Keratinocyte (primary cell): ENCODE measurements at regions not wholly inside any gene's neighbourhood (a gene's known extent, or its start where the extent isn't known, plus 50 kb on each side); places are given as distances from the start of the nearest gene placed in this dataset.

Experiments used
- DNase-seq: peaks from one replicate; pipeline ENCODE4 v3.0.0-alpha.2; 2011; ENCODE audit warnings: low read depth, missing footprints, low spot score
- FAIRE-seq: peaks from 2 replicates; lab custom pipeline; 2011; peaks lifted over from hg19 to GRCh38; lab: Jason Lieb, UNC
- H2AFZ ChIP-seq: 2 replicates; pipeline ENCODE4 v1.6.0; 2012; ENCODE audit warnings: low read length, control low read depth, inconsistent platforms; ENCODE audit not compliant: control insufficient read depth
- H3K27ac ChIP-seq: 2 replicates; pipeline ENCODE4 v1.5.1; 2011; ENCODE audit warnings: low read length; ENCODE audit not compliant: control insufficient read depth, insufficient read depth
- H3K27me3 ChIP-seq: 3 replicates; pipeline ENCODE4 v1.6.0; 2011; ENCODE audit warnings: low read length; ENCODE audit not compliant: control insufficient read depth, insufficient read depth; ENCODE audit errors: extremely low read depth
- H3K36me3 ChIP-seq, 2 experiments: 2 replicates in 1 of 2; 3 replicates in 1 of 2; pipeline ENCODE4 v1.5.1; 2011; ENCODE audit warnings: low read length in 2 of 2, mild to moderate bottlenecking in 1 of 2; ENCODE audit not compliant: control insufficient read depth in 2 of 2, insufficient read depth in 2 of 2; ENCODE audit errors: extremely low read depth in 1 of 2
- H3K4me1 ChIP-seq: 3 replicates; pipeline ENCODE4 v1.5.1; 2011; ENCODE audit warnings: low read length; ENCODE audit not compliant: control insufficient read depth, insufficient read depth; ENCODE audit errors: extremely low read depth
- H3K4me2 ChIP-seq: 3 replicates; pipeline ENCODE4 v1.6.0; 2011; ENCODE audit warnings: low read depth, low read length; ENCODE audit not compliant: control insufficient read depth, insufficient read depth; ENCODE audit errors: extremely low read depth
- H3K4me3 ChIP-seq, 3 experiments: fragments of 200-600 bp in 1 of 3; sonication (generic) in 1 of 3; 2 replicates in 2 of 3; 3 replicates in 1 of 3; pipeline ENCODE4 v1.5.1; 2011 to 2016; ENCODE audit warnings: low read length in 3 of 3, mild to moderate bottlenecking in 3 of 3, control low read depth in 2 of 3, inconsistent platforms in 1 of 3, low read depth in 1 of 3, mixed read lengths in 1 of 3, mixed run types in 1 of 3, moderate library complexity in 1 of 3; ENCODE audit not compliant: control insufficient read depth in 2 of 3, insufficient read depth in 2 of 3; ENCODE audit errors: extremely low read depth in 1 of 3
- H3K79me2 ChIP-seq: 2 replicates; pipeline ENCODE4 v1.6.0; 2012; ENCODE audit warnings: low read length; ENCODE audit not compliant: control insufficient read depth, insufficient read depth
- H3K9ac ChIP-seq: 3 replicates; pipeline ENCODE4 v1.6.0; 2011; ENCODE audit warnings: low read length; ENCODE audit not compliant: control insufficient read depth, insufficient read depth; ENCODE audit errors: extremely low read depth
- H3K9me1 ChIP-seq: 3 replicates; pipeline ENCODE4 v1.6.0; 2011; ENCODE audit warnings: low read length; ENCODE audit not compliant: control insufficient read depth, insufficient read depth; ENCODE audit errors: extremely low read depth
- H3K9me3 ChIP-seq: 2 replicates; pipeline ENCODE4 v1.5.1; 2012; ENCODE audit warnings: low read depth, low read length; ENCODE audit not compliant: control insufficient read depth
- H4K20me1 ChIP-seq: 3 replicates; pipeline ENCODE4 v1.6.0; 2011; ENCODE audit warnings: low read length; ENCODE audit not compliant: control insufficient read depth, insufficient read depth; ENCODE audit errors: extremely low read depth
- CTCF ChIP-seq, 3 experiments: IDR thresholded peaks in 1 of 3; conservative IDR thresholded peaks in 1 of 3; optimal IDR thresholded peaks in 1 of 3; 2 replicates in 2 of 3; 3 replicates in 1 of 3; pipeline versions ENCODE3 to v1.5.1; 2011; ENCODE audit warnings: low read length in 3 of 3, mild to moderate bottlenecking in 3 of 3, moderate library complexity in 2 of 3, control low read depth in 1 of 3, inconsistent platforms in 1 of 3; ENCODE audit not compliant: insufficient read depth in 2 of 3; ENCODE audit errors: extremely low read depth in 1 of 3
- EZH2 ChIP-seq: IDR thresholded peaks from one replicate; pipeline ENCODE4 v1.6.1; 2012; ENCODE audit warnings: inconsistent platforms, mild to moderate bottlenecking, low read length, moderate library complexity
- dilution Hi-C: fragments of 300-500 bp; cut with MboI; formaldehyde crosslinking; loops from one replicate; pipeline ENCODE4 v1.7.0; 2020; ENCODE audit warnings: low sequenced_read_pairs; ENCODE audit not compliant: extremely low pct_ligation_motif_present

- dilution Hi-C loops, result no loop called here
- TF ChIP-seq CTCF (optimal IDR thresholded peaks at IDR 0.05 in 1 of 3, IDR thresholded peaks at IDR 0.05 in 1 of 3, conservative IDR thresholded peaks at IDR 0.05 in 1 of 3; ENCODE audit: extremely low read depth in 1 of 3, insufficient read depth in 2 of 3, low read length in 3 of 3) (no peak), EZH2 (no peak)
- Histone ChIP-seq H3K9me3 (no peaks in the 10 kb centered on the region), H3K4me1 (peaks cover 14% of the 10 kb centered on the region), H3K27me3 (no peaks in the 10 kb centered on the region), H3K4me2 (no peak overlapping the region), H3K79me2 (no peaks in the 10 kb centered on the region), H3K4me3 (no peak overlapping the region), H3K9ac (no peak overlapping the region), H3K27ac (no peak overlapping the region), H2AFZ (no peak overlapping the region), H3K9me1 (no peaks in the 10 kb centered on the region), H3K36me3 (no peaks in the 10 kb centered on the region), H4K20me1 (no peaks in the 10 kb centered on the region)
- no peak for FAIRE-seq
- no peak for DNase-seq
Observed at GRCh38 chr11:15841931-15842740, 514.2 kb downstream of the SOX6 start.

DNA sequence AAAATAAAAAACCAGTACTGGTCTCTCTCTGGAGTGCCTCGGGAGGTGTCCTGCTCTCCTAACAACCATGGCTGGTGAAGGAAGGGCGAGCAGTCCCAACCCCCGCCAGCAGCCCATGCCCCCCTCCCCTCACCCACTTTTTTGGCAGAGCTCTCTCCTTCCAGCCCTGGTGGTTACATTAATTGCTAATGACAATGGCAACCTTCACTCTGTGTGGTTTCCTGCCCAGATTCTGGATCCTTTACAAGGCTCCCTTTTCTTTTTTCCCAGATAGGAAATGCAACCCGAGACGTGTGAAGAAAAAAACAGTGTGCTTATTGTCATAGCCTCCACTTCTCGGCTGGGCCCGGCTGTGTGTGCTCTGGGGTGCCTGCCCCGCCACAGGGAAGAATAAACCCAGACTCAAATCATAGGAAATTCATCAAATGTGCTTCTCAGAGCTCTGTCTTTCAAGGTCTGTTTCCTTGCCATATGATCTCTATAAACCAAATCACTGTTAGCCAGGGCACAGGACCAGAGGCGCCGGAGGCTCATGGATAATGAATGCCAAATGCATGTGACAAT, 513.0 kb downstream of the SOX6 start:
- H3K27me3 ChIP-seq, result no peaks in the 10 kb centered on the region
- no peaks in the 10 kb centered on the region for H4K20me1 ChIP-seq
- H2AFZ ChIP-seq, result no peak overlapping the region
- no peaks in the 10 kb centered on the region for H3K9me3 ChIP-seq
- H3K9ac ChIP-seq, result no peak overlapping the region
- no peak overlapping the region for H3K4me2 ChIP-seq
- no peaks in the 10 kb centered on the region for H3K79me2 ChIP-seq
- H3K36me3 ChIP-seq, result no peaks in the 10 kb centered on the region
- DNase-seq (no peak), FAIRE-seq (no peak)
- TF ChIP-seq EZH2, result no peak
- no peak for TF ChIP-seq CTCF (optimal IDR thresholded peaks at IDR 0.05 in 1 of 3, IDR thresholded peaks at IDR 0.05 in 1 of 3, conservative IDR thresholded peaks at IDR 0.05 in 1 of 3; ENCODE audit: extremely low read depth in 1 of 3, insufficient read depth in 2 of 3, low read length in 3 of 3)
- H3K9me1 ChIP-seq, result no peaks in the 10 kb centered on the region
- H3K4me1 ChIP-seq, result peaks cover 14% of the 10 kb centered on the region
- no peak overlapping the region for H3K4me3 ChIP-seq
- dilution Hi-C loops, result no loop called here
- no peak overlapping the region for H3K27ac ChIP-seq
